ENCODE measurements at regions not wholly inside any gene's neighbourhood (a gene's known extent, or its start where the extent isn't known, plus 50 kb on each side); places are given as distances from the start of the nearest gene placed in this dataset.

DNA sequence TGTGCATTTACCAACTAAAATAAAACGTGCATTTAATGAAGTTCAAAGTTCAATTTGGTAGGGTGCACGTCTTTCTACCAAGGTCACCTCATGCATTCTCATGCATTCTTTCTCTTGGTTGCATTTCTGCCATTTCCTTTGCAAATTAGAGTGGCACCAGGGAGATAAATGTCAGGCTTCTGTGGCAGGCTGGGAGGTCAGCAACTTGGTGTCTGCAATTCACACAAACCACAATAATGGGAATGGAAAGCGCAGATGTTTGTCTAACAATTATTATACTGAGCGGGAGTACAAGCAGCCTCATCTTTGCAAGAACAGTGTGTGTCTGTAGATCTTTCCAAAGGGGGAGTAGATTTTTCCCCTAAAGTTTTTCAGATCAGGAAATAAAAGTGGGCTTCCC is 411.7 kb downstream of the DMRT2 start:
- Mint-ChIP-seq H3K27ac (ENCODE audit: unreplicated experiment) (no peak overlapping the region), H3K4me1 (ENCODE audit: low read depth, unreplicated experiment) (no peaks in the 10 kb centered on the region), H3K4me3 (ENCODE audit: unreplicated experiment) (no peak overlapping the region), H3K27me3 (ENCODE audit: insufficient read depth, unreplicated experiment) (peaks cover 2% of the 10 kb centered on the region), H3K9me3 (ENCODE audit: unreplicated experiment) (no peaks in the 10 kb centered on the region), H3K36me3 (ENCODE audit: insufficient read depth, unreplicated experiment) (no peaks in the 10 kb centered on the region)
- BruUV-seq (replicated peaks) = no TSS peak
- ChIA-PET CTCF (no interaction called here), POLR2A (no interaction called here)
- no peaks in the 10 kb centered on the region for H3K27me3 ChIP-seq (replicated peaks; ENCODE audit: control insufficient read depth, insufficient read depth, low read length)
- H3K4me3 ChIP-seq (ENCODE audit: low read depth, low read length) = no peak overlapping the region
- TF ChIP-seq, protein P1, sequence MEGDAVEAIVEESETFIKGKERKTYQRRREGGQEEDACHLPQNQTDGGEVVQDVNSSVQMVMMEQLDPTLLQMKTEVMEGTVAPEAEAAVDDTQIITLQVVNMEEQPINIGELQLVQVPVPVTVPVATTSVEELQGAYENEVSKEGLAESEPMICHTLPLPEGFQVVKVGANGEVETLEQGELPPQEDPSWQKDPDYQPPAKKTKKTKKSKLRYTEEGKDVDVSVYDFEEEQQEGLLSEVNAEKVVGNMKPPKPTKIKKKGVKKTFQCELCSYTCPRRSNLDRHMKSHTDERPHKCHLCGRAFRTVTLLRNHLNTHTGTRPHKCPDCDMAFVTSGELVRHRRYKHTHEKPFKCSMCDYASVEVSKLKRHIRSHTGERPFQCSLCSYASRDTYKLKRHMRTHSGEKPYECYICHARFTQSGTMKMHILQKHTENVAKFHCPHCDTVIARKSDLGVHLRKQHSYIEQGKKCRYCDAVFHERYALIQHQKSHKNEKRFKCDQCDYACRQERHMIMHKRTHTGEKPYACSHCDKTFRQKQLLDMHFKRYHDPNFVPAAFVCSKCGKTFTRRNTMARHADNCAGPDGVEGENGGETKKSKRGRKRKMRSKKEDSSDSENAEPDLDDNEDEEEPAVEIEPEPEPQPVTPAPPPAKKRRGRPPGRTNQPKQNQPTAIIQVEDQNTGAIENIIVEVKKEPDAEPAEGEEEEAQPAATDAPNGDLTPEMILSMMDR (IDR thresholded peaks at IDR 0.05; ENCODE audit: insufficient read depth in 1 of 2, low read depth in 1 of 2, low read length in 1 of 2, severe bottlenecking in 1 of 2, unreplicated experiment in 1 of 2) = no peak
- intact Hi-C loops (cut with micrococcal nuclease; ENCODE audit: unreplicated experiment) = no loop called here
- no peaks in the 10 kb centered on the region for H3K4me1 ChIP-seq
- DNase-seq = no peak
- no peaks in the 10 kb centered on the region for H3K9me3 ChIP-seq
- H3K36me3 ChIP-seq (ENCODE audit: control insufficient read depth, insufficient read depth, low read length) = no peaks in the 10 kb centered on the region

DNA sequence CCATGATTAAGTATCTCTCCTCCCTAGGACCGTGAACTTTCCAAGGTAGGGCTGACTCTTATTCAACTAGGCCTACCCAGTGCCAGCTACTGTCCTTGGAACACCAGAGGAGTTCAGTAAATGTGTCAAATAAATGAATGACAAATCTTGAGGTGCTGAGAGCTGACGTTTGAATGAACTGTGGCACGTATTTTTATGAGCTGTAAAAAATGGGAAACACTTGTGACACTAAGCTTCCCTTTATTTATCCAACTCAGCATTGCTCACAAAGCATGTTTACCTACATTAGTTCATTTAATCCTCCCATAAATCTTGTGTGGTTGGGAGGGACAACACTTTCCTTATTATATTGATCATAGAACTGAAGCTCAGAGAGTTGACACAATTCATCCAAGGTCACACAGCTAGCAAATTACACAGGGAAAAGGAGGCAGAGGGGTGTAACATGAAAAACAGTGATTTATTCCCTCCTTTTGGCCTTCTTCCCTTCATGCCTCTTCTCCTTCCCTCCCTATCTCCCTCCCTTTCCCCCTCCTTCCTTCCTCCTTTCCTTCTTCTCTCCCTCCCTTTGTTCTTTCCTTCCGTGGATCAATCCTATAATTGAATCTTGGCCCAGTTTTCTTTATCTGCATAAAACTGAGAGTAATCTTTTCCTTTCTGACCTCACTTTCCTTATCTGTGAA is 412.6 kb downstream of the DMRT2 start:
- BruUV-seq (replicated peaks) = no TSS peak
- H3K36me3 ChIP-seq (ENCODE audit: control insufficient read depth, insufficient read depth, low read length) = no peaks in the 10 kb centered on the region
- H3K27ac Mint-ChIP-seq (ENCODE audit: unreplicated experiment) = no peak overlapping the region
- no peaks in the 10 kb centered on the region for H3K9me3 ChIP-seq
- no peaks in the 10 kb centered on the region for H3K27me3 ChIP-seq (replicated peaks; ENCODE audit: control insufficient read depth, insufficient read depth, low read length)
- ChIA-PET POLR2A (no interaction called here), CTCF (no interaction called here)
- no peaks in the 10 kb centered on the region for H3K4me1 ChIP-seq
- no peaks in the 10 kb centered on the region for H3K9me3 Mint-ChIP-seq (ENCODE audit: unreplicated experiment)
- no peak overlapping the region for H3K4me3 Mint-ChIP-seq (ENCODE audit: unreplicated experiment)
- no peak for DNase-seq
- H3K4me3 ChIP-seq (ENCODE audit: low read depth, low read length) = no peak overlapping the region
- intact Hi-C loops (cut with micrococcal nuclease; ENCODE audit: unreplicated experiment) = no loop called here
- H3K36me3 Mint-ChIP-seq (ENCODE audit: insufficient read depth, unreplicated experiment) = no peaks in the 10 kb centered on the region
- TF ChIP-seq, protein P1 (IDR thresholded peaks at IDR 0.05; ENCODE audit: insufficient read depth in 1 of 2, low read depth in 1 of 2, low read length in 1 of 2, severe bottlenecking in 1 of 2, unreplicated experiment in 1 of 2) = no peak
- H3K27me3 Mint-ChIP-seq (ENCODE audit: insufficient read depth, unreplicated experiment) = no peaks in the 10 kb centered on the region
- H3K4me1 Mint-ChIP-seq (ENCODE audit: low read depth, unreplicated experiment) = no peaks in the 10 kb centered on the region

DNA sequence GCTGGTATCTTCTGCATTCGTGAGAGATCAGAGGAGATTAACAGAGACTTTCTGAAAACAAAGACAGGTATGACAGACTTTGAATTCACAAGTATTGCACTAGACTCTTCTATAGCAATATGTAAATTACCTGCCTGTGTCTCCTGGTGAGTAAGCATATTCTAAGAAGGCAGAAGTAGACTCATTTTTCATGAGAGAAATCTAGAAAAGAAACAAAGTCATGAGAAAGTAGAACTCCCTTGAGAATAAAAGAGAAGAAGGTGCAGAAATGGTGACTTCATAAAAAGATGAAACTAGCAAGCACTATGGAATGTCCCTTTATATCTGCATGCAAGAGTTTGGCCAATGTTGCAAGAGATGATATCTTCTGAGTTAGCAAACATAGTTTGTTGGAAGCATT is 419.8 kb downstream of the DMRT2 start:
- Histone ChIP-seq H3K9me3 (no peaks in the 10 kb centered on the region), H3K4me3 (ENCODE audit: low read depth, low read length) (no peak overlapping the region), H3K4me1 (no peaks in the 10 kb centered on the region), H3K27me3 (replicated peaks; ENCODE audit: control insufficient read depth, insufficient read depth, low read length) (no peaks in the 10 kb centered on the region), H3K36me3 (ENCODE audit: control insufficient read depth, insufficient read depth, low read length) (no peaks in the 10 kb centered on the region)
- TF ChIP-seq, protein P1 (IDR thresholded peaks at IDR 0.05; ENCODE audit: insufficient read depth in 1 of 2, low read depth in 1 of 2, low read length in 1 of 2, severe bottlenecking in 1 of 2, unreplicated experiment in 1 of 2) = no peak
- H3K4me1 Mint-ChIP-seq (ENCODE audit: low read depth, unreplicated experiment) = no peaks in the 10 kb centered on the region
- H3K27ac Mint-ChIP-seq (ENCODE audit: unreplicated experiment) = no peak overlapping the region
- DNase-seq = no peak
- H3K9me3 Mint-ChIP-seq (ENCODE audit: unreplicated experiment) = no peaks in the 10 kb centered on the region
- CTCF ChIA-PET = no interaction called here
- no peaks in the 10 kb centered on the region for H3K36me3 Mint-ChIP-seq (ENCODE audit: insufficient read depth, unreplicated experiment)
- POLR2A ChIA-PET = no interaction called here
- intact Hi-C loops (cut with micrococcal nuclease; ENCODE audit: unreplicated experiment) = no loop called here
- H3K27me3 Mint-ChIP-seq (ENCODE audit: insufficient read depth, unreplicated experiment) = peaks cover 4% of the 10 kb centered on the region
- H3K4me3 Mint-ChIP-seq (ENCODE audit: unreplicated experiment) = no peak overlapping the region
- BruUV-seq (replicated peaks) = no TSS peak

Data from Caco-2 (cell line).